Lung (tissue), 11 donors: ENCODE measurements at regions not wholly inside any gene's neighbourhood (a gene's known extent, or its start where the extent isn't known, plus 50 kb on each side); places are given as distances from the start of the nearest gene placed in this dataset.

Source experiments
- ATAC-seq: fragments of 200-7000 bp; cut with Tn5 transposase; one replicate; pipeline ENCODE4 v1.9.1; 2020; ENCODE audit warnings: moderate number of reproducible peaks; ENCODE audit not compliant: insufficient read depth, low FRiP score
- DNase-seq, 3 donors: peaks; one replicate each; pipeline ENCODE4 v3.0.0-alpha.2; 2013 to 2017
- H3K27ac ChIP-seq, 2 donors: one replicate each; pipeline ENCODE4 v1.5.1; 2013; ENCODE audit warnings: mild to moderate bottlenecking in 2 of 2, moderate library complexity in 2 of 2, control low read depth in 1 of 2, inconsistent platforms in 1 of 2, low read depth in 1 of 2, low read length in 1 of 2
- H3K27me3 ChIP-seq, 3 donors: one replicate each; pipeline ENCODE4 v1.5.1; 2013; ENCODE audit warnings: low read length in 2 of 3; ENCODE audit not compliant: control insufficient read depth in 3 of 3, insufficient read depth in 3 of 3
- H3K36me3 ChIP-seq, 4 donors: one replicate each; pipeline ENCODE4 v1.5.1; 2013; ENCODE audit warnings: low read length in 4 of 4, mild to moderate bottlenecking in 1 of 4, moderate library complexity in 1 of 4; ENCODE audit not compliant: control insufficient read depth in 4 of 4, insufficient read depth in 4 of 4
- H3K4me1 ChIP-seq, 5 donors: one replicate each; pipeline ENCODE4 v1.5.1; 2013; ENCODE audit warnings: low read length in 5 of 5, mild to moderate bottlenecking in 2 of 5, moderate library complexity in 1 of 5; ENCODE audit not compliant: control insufficient read depth in 5 of 5, insufficient read depth in 5 of 5
- H3K4me3 ChIP-seq: one replicate; pipeline ENCODE4 v1.5.1; 2013; ENCODE audit warnings: mild to moderate bottlenecking, control low read depth, moderate library complexity
- H3K9ac ChIP-seq, 2 donors: one replicate each; pipeline ENCODE4 v1.5.1; 2013; ENCODE audit warnings: low read length in 2 of 2, control low read depth in 1 of 2; ENCODE audit not compliant: insufficient read depth in 1 of 2
- H3K9me3 ChIP-seq, 4 donors: one replicate each; pipeline ENCODE4 v1.5.1; 2013; ENCODE audit warnings: low read length in 3 of 4, mild to moderate bottlenecking in 1 of 4, moderate library complexity in 1 of 4; ENCODE audit not compliant: control insufficient read depth in 4 of 4, insufficient read depth in 3 of 4
- WGBS, 2 donors: extraction: QIAGEN DNeasy Blood & Tissue Kit; methylation state at CpG; one replicate each; pipeline ENCODE4 v1.1.7; 2013; 5-methylcytosine and 5-hydroxymethylcytosine counted together
- TF ChIP-seq, protein P1 (sequence below): IDR thresholded peaks from 2 replicates; pipeline ENCODE4 v1.5.1; 2012; ENCODE audit warnings: mild to moderate bottlenecking; ENCODE audit errors: control extremely low read depth, extremely low read depth
- donor health status: control.
- donor health status: control.
- donor health status: Bipolar disorder and iron deficiency.
- donor health status: healthy.
- donor health status: DM: yes; HTN: yes; CAD: no.

DNA sequence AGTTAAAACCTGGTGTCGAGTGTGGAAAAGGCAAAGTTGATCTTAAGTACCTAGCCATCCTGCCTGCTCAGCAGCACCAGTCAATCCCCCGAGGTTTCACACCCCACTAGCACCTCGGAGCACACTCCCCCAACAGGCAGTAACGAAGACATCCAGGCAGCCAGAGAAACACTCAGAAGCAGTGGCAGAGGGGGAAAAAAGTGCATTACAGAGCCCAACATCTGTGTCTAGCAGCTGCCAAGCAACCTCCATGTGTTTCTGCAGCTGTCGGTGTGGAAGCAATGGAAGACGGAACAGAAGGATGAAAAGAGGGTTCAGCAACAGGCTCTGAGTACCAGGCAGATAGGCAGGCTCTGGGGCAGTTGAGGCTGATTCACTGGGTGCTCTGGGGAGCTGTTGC lies 73.4 kb upstream of the PROX1 start:
- no peaks in the 10 kb centered on the region for H3K27me3 ChIP-seq
- H3K9ac ChIP-seq: no peak overlapping the region
- H3K4me3 ChIP-seq: no peak overlapping the region
- WGBS, 2 donors: 55 to 60% methylated on average over 6 of the region's 6 CpGs
- no peaks in the 10 kb centered on the region for H3K4me1 ChIP-seq
- H3K36me3 ChIP-seq: no peaks in the 10 kb centered on the region
- TF ChIP-seq, protein P1, sequence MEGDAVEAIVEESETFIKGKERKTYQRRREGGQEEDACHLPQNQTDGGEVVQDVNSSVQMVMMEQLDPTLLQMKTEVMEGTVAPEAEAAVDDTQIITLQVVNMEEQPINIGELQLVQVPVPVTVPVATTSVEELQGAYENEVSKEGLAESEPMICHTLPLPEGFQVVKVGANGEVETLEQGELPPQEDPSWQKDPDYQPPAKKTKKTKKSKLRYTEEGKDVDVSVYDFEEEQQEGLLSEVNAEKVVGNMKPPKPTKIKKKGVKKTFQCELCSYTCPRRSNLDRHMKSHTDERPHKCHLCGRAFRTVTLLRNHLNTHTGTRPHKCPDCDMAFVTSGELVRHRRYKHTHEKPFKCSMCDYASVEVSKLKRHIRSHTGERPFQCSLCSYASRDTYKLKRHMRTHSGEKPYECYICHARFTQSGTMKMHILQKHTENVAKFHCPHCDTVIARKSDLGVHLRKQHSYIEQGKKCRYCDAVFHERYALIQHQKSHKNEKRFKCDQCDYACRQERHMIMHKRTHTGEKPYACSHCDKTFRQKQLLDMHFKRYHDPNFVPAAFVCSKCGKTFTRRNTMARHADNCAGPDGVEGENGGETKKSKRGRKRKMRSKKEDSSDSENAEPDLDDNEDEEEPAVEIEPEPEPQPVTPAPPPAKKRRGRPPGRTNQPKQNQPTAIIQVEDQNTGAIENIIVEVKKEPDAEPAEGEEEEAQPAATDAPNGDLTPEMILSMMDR: no peak
- H3K9me3 ChIP-seq: peaks cover 0 to 2% (median 0%) of the 10 kb centered on the region in 4 donors
- DNase-seq: no peak
- ATAC-seq: no peak
- no peak overlapping the region for H3K27ac ChIP-seq

DNA sequence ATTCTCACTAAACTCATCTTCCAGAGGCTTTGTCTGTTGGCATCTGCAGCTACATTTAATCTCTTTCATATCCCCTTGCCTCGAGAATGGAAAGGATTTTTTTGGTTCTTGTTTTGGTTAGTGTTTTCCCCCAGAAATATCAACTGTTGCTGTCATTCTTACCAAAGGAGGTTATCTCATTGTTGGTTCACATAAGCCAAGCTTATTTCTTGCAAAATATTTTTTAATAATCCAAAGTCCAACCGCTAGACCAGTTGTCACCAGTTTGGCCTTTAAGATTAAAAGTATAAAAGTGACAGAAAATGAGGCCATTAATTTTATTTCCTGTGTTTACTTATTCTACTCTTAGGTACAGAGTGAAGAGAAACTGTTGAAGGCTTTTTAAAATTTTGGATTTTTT lies 66.5 kb upstream of the PROX1 start:
- TF ChIP-seq, protein P1: no peak
- Histone ChIP-seq H3K9ac (no peak overlapping the region), H3K27me3 (no peaks in the 10 kb centered on the region), H3K36me3 (no peaks in the 10 kb centered on the region), H3K4me3 (no peak overlapping the region), H3K9me3 (peaks cover 0 to under 1% (median 0%) of the 10 kb centered on the region in 4 donors), H3K27ac (no peak overlapping the region), H3K4me1 (no peaks in the 10 kb centered on the region)
- no peak for DNase-seq
- WGBS, 2 donors: 42 to 59% methylated on average over 2 of the region's 2 CpGs
- no peak for ATAC-seq

- Histone ChIP-seq H3K9me3 (peaks cover 0 to 2% (median 0%) of the 10 kb centered on the region in 4 donors), H3K27me3 (no peaks in the 10 kb centered on the region), H3K36me3 (no peaks in the 10 kb centered on the region), H3K4me1 (no peaks in the 10 kb centered on the region), H3K9ac (no peak overlapping the region), H3K4me3 (no peak overlapping the region), H3K27ac (no peak overlapping the region)
- TF ChIP-seq, protein P1: no peak
- ATAC-seq (no peak), DNase-seq (no peak)
- 63 to 78% methylated on average over 5 of the region's 5 CpGs for WGBS, 2 donors
These were observed 66.1 kb upstream of the PROX1 start for GRCh38 chr1:213921712-213922111.

GRCh38 chr1:213925531-213926182 lies 62.1 kb upstream of the PROX1 start:
- DNase-seq (no peak), ATAC-seq (no peak)
- H3K4me1 ChIP-seq: no peaks in the 10 kb centered on the region
- peaks cover 0 to 3% (median 0%) of the 10 kb centered on the region in 3 donors for H3K27me3 ChIP-seq
- WGBS, 2 donors: 56 to 61% methylated on average over 6 of the region's 6 CpGs
- H3K27ac ChIP-seq: no peak overlapping the region
- TF ChIP-seq, protein P1: no peak
- no peak overlapping the region for H3K9ac ChIP-seq
- no peak overlapping the region for H3K4me3 ChIP-seq
- no peaks in the 10 kb centered on the region for H3K36me3 ChIP-seq
- H3K9me3 ChIP-seq: peaks cover 0 to 2% (median 0%) of the 10 kb centered on the region in 4 donors
